Astrocyte of the spinal cord (primary cell): ENCODE measurements at regions not wholly inside any gene's neighbourhood (a gene's known extent, or its start where the extent isn't known, plus 50 kb on each side); places are given as distances from the start of the nearest gene placed in this dataset.

Experiments used
- DNase-seq: peaks from one replicate; pipeline ENCODE4 v3.0.0; 2011; ENCODE audit warnings: low read depth, low spot score
- H3K4me3 ChIP-seq: 2 replicates; pipeline ENCODE4 v1.5.1; 2011; ENCODE audit warnings: low read depth, mild to moderate bottlenecking, low read length, moderate library complexity
- in situ Hi-C: cut with HindIII; loops from 2 replicates; pipeline ENCODE4 v1.10.0; 2017; ENCODE audit warnings: low sequenced_read_pairs
- TF ChIP-seq, protein P1 (sequence below): IDR thresholded peaks from 2 replicates; pipeline ENCODE4 v1.5.1; 2012; ENCODE audit warnings: low read depth, mild to moderate bottlenecking, low read length, inconsistent platforms

DNA sequence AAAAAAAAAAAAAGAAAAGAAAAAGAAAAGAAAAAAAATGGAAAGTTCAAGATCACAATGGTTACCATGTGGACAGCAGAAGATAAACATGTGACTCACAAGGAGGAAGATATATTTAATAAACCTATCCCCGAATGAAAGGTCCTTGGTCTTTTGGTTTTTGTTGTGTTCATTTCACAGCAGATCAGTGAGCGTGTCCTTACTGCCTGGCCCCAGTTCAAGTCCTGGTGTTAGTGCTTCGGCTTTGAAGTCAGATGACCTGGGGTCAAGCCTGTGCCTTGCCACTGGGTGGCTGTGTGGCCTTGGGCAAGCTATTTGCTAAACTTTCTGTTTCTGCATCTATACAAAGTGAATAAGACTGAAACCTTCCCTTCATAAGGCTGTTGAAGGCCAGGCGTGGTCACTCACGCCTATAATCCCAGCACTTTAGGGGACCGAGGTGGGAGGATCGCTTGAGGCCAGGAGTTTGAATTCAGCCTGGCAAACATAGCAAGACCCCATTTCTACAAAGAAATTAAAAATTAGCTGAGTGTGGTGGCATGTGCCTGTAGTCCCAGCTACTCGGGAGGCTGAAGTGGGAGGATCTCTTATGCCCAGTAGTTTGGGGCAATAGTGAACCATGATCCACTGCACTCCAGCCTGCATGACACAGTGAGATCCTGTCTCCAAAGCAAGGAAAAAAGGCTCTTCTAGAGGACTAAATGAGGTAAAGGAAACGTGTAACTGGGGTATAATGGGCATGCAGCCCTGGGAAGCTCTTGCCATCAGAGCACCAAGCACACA is 94.5 kb upstream of the SPATA31D4 start:
- in situ Hi-C loops = no loop called here
- TF ChIP-seq, protein P1, sequence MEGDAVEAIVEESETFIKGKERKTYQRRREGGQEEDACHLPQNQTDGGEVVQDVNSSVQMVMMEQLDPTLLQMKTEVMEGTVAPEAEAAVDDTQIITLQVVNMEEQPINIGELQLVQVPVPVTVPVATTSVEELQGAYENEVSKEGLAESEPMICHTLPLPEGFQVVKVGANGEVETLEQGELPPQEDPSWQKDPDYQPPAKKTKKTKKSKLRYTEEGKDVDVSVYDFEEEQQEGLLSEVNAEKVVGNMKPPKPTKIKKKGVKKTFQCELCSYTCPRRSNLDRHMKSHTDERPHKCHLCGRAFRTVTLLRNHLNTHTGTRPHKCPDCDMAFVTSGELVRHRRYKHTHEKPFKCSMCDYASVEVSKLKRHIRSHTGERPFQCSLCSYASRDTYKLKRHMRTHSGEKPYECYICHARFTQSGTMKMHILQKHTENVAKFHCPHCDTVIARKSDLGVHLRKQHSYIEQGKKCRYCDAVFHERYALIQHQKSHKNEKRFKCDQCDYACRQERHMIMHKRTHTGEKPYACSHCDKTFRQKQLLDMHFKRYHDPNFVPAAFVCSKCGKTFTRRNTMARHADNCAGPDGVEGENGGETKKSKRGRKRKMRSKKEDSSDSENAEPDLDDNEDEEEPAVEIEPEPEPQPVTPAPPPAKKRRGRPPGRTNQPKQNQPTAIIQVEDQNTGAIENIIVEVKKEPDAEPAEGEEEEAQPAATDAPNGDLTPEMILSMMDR = no peak
- DNase-seq = peak; percentile 53
- H3K4me3 ChIP-seq = no peak overlapping the region

DNA sequence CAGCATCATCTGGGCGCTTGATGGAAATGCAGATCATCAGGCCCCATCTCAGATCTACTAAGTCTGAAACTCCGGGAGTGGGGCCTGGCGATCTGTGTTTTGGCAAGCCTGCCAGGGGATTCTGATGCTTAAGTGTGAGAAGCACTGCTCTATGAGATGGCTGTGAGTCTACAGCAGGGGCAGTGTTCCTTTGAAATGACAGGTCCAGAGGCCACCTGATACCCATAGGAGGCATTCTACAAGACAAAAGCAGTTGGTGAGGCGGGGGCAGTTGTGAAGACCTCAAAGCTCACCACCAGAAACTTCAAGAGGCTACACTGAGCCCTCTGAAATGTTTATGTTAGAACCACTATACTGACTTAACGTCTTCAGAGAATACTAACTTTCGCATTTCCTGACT is 86.9 kb upstream of the SPATA31D4 start:
- DNase-seq = no peak
- no peak overlapping the region for H3K4me3 ChIP-seq
- in situ Hi-C loops = no loop called here
- TF ChIP-seq, protein P1 = no peak

DNA sequence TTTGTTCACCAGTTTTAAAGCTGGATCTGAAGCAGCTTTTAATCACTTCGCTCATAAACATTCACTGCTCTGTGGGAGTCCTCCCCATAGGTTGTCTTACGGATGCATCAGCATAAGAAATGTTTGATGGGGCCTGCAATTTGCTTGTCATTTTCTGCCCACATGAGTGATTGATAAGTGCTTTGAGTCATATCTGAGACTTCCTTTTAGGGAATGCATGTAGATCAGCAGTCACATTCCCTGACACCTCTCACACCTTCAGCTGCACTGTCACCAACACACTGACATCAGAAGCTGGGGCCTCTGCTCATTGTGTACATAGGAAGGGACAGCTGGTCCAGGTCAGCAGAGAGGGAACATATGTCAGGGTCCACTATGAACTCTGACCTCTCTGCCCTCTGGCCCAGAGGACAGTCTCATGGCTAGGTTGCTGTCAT is 84.1 kb upstream of the SPATA31D4 start:
- no peak overlapping the region for H3K4me3 ChIP-seq
- no peak for DNase-seq
- in situ Hi-C loops = no loop called here
- TF ChIP-seq, protein P1 = no peak

DNA sequence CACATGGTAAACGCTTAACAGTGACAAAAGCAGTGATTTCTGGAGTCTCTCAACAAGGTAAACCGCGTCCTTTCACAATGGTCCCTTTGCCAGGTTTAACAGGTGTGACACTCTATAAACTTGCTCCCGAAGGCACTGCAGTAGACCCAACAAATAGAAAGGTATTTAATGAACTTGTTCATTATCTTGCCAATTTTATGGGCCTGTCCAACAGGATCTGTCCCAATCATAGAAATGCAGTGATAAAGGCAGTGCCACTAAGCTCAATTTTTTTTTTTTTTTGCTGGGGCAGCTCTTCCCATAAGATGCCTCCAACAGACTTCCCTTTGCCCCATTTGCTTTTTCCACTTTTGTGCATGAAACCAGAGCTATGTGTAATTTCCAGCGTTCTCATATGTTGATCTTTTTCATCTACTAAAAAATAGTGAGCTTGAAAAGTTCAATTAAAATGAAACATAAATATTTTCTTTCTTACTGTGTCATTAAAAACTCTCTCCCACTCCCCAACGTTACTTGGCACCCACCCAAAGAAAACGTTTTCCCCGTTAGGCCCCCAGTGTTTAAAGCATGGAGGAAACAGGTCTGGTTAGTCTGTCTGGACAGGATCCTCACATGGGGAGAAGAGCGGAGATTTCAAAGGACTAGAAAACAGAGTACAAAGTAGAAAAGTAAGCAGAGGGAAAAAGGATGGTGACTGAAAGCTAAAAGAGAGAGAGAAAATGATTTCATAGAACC is 80.9 kb upstream of the SPATA31D4 start:
- DNase-seq = no peak
- TF ChIP-seq, protein P1 = no peak
- H3K4me3 ChIP-seq = no peak overlapping the region
- in situ Hi-C loops = no loop called here

DNA sequence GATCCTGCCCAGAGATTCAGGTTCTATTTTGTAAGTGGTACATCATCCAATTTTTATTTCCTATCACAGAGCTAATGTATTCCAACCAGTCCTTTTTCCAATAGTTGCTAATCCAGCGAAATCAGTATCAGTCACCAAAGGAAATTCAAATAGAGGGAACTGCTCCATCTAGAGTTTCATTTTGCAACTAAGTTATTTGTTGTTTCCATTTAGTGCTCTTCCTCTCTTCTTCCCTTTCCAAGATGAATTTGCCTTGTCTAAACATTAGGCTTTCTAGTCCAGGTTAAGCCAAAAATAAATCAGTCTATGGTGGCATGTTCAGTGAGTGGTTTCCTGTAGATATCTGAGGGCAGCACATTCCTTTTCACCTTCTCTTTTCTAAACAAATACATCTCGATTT is 79.8 kb upstream of the SPATA31D4 start:
- H3K4me3 ChIP-seq = no peak overlapping the region
- in situ Hi-C loops = no loop called here
- peak; percentile 56 for DNase-seq
- TF ChIP-seq, protein P1 = peak; percentile 35

DNA sequence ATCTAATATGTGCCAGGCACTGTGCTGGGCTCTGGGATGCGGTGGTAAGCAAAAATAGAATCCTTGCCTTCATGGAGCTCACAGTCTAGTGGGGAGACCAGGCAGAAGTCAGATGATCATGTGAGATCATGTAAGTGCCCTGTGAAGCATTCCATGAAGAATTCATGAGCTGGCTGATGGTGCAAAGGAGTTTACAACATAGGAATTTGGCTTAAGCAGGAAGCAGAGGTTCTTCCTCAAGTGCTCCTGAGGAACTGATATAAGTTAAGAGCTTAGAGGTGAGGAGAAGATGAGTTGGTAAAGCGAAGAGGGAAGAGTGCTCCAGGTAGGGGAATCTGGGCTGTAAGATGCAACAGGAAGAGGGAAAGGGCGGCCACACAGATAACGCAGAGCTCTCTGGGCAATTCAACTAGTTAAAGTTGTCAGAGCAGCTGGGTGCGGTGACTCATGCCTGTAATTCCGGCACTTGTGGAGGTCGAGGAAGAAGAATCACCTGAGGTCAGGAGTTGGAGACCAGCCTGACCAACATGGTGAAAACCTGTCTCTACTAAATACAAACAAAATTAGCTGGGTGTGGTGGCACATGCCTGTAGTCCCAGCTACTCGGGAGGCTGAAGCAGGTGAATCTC is 78.5 kb upstream of the SPATA31D4 start:
- no peak overlapping the region for H3K4me3 ChIP-seq
- TF ChIP-seq, protein P1 = no peak
- no peak for DNase-seq
- in situ Hi-C loops = no loop called here
